ENCODE measurements at regions not wholly inside any gene's neighbourhood (a gene's known extent, or its start where the extent isn't known, plus 50 kb on each side); places are given as distances from the start of the nearest gene placed in this dataset.

DNA sequence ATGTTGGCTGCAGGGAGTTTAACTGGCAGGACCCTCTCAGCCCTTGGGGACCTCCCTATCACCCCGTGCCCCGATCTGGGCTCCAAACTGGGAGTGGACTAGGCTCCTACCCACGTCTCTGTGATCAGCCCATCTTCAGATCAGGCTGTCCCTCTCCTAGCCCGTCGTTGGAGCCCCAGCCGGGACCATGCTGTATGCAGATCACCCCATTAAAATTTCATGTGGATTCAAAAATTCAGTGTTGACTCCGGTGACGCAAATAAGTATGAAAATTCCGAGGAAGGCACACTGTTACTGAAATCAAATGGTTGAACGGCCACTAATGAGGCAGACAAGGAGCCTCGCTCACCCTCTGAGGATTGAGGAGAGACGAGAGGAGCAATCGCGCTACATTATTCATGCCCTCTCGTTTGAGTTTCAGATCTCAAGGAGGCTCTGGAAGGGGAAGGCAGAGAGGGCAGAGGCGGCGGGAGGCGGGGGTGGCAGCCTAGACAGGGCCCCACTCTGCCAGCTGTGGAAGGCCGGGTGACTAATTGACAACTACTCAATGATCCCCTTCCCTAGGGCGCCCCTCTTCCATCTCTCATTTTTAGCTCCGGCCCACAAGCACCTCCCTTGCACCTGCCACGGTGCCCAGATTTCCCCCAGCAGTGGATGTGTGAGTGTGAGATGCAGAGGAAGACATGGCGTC is 255.4 kb downstream of the MIAT start:
- H3K4me3 ChIP-seq (ENCODE audit: low read depth, low read length) = no peak overlapping the region
- no peak for DNase-seq (ENCODE audit: low read depth)
- TF ChIP-seq, protein P1, sequence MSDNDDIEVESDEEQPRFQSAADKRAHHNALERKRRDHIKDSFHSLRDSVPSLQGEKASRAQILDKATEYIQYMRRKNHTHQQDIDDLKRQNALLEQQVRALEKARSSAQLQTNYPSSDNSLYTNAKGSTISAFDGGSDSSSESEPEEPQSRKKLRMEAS (IDR thresholded peaks at IDR 0.05; ENCODE audit: low read depth, low read length) = no peak
- TF ChIP-seq, protein P2, sequence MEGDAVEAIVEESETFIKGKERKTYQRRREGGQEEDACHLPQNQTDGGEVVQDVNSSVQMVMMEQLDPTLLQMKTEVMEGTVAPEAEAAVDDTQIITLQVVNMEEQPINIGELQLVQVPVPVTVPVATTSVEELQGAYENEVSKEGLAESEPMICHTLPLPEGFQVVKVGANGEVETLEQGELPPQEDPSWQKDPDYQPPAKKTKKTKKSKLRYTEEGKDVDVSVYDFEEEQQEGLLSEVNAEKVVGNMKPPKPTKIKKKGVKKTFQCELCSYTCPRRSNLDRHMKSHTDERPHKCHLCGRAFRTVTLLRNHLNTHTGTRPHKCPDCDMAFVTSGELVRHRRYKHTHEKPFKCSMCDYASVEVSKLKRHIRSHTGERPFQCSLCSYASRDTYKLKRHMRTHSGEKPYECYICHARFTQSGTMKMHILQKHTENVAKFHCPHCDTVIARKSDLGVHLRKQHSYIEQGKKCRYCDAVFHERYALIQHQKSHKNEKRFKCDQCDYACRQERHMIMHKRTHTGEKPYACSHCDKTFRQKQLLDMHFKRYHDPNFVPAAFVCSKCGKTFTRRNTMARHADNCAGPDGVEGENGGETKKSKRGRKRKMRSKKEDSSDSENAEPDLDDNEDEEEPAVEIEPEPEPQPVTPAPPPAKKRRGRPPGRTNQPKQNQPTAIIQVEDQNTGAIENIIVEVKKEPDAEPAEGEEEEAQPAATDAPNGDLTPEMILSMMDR (IDR thresholded peaks at IDR 0.05; ENCODE audit: low read depth, low read length) = no peak
- TF ChIP-seq POLR2A (IDR thresholded peaks at IDR 0.05; ENCODE audit: extremely low read depth, insufficient read length) = no peak
- no peak for TF ChIP-seq MYC (IDR thresholded peaks at IDR 0.05; ENCODE audit: low read depth, low read length)

DNA sequence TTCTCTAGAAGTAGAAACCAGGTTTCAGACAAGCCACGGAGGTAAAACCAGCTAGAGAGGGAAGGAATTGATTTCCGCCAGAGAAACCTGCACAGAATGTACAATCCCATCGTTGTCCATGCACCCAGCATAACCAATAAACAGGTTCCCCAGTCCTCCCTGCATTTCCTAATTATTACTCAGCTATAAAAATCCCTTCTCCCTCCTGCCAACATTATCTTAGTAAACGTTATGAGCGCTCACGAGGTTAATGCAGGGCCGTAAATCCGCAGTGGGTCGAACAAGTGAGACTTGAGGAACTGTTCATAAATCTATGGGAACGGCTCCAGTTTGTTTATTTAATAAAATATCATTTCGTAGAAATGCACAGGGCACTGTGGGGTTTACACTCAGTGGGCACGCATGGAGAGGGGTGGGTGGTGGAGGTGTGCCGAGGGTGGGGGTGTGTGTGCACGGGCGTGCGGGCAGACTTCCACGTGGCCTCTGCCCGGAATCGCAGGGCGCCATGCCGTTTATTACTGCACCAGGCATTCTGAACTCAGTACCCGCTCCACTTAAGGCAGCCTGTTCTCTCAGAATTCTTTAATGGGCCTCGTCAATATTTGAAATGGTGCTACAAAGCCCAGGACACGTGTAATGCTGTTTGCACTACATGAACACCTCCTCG is 257.3 kb downstream of the MIAT start:
- TF ChIP-seq, protein P2 (IDR thresholded peaks at IDR 0.05; ENCODE audit: low read depth, low read length) = no peak
- TF ChIP-seq POLR2A (IDR thresholded peaks at IDR 0.05; ENCODE audit: extremely low read depth, insufficient read length) (no peak), MYC (IDR thresholded peaks at IDR 0.05; ENCODE audit: low read depth, low read length) (no peak)
- TF ChIP-seq, protein P1 (IDR thresholded peaks at IDR 0.05; ENCODE audit: low read depth, low read length) = no peak
- H3K4me3 ChIP-seq (ENCODE audit: low read depth, low read length) = no peak overlapping the region
- no peak for DNase-seq (ENCODE audit: low read depth)

DNA sequence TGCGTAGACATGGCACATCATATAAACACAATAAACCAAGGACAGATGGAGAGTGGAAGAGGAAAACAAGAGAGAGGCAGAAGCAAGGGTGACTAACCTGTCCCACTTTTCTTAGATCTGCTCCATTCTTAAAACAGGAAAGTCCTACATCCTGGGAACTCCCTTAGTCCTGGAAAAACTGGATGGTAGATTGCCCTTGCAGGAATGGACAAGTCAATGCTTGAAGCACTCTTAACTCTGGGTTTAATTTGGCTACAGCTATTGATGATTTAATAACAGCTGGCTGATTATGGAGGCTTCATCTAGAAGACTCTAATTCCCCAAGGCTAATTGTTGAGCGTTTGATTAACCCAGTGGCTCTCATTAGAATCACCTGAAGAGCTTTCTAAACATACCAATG is 258.8 kb downstream of the MIAT start:
- DNase-seq (ENCODE audit: low read depth) = no peak

DNA sequence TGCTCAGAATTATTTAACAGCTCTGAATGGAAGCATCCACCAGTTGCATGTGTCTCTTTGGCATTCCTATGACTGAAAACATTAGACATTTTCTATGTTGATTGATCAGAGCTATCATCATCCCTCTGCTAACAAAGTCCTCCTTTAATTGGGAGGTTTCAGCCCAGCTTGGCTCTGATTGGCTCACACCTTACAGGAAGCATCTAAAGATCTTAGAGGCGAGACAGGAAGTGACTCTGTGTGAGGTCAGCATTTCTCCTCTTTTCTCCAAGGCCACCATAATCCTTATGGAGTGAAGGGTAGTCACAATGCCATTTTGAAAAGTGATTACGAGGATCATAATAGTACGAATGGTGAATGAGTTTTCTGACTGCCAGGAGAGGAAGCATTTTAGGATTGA is 260.8 kb downstream of the MIAT start:
- no peak for DNase-seq (ENCODE audit: low read depth)
- TF ChIP-seq, protein P1 (IDR thresholded peaks at IDR 0.05; ENCODE audit: low read depth, low read length) = no peak
- TF ChIP-seq MYC (IDR thresholded peaks at IDR 0.05; ENCODE audit: low read depth, low read length) = no peak
- TF ChIP-seq, protein P2 (IDR thresholded peaks at IDR 0.05; ENCODE audit: low read depth, low read length) = no peak
- TF ChIP-seq POLR2A (IDR thresholded peaks at IDR 0.05; ENCODE audit: extremely low read depth, insufficient read length) = no peak
- H3K4me3 ChIP-seq (ENCODE audit: low read depth, low read length) = no peak overlapping the region

More for the DNA sequence above, 258.8 kb downstream of the MIAT start:
- TF ChIP-seq, protein P2 (IDR thresholded peaks at IDR 0.05; ENCODE audit: low read depth, low read length) = no peak
- no peak overlapping the region for H3K4me3 ChIP-seq (ENCODE audit: low read depth, low read length)

DNA sequence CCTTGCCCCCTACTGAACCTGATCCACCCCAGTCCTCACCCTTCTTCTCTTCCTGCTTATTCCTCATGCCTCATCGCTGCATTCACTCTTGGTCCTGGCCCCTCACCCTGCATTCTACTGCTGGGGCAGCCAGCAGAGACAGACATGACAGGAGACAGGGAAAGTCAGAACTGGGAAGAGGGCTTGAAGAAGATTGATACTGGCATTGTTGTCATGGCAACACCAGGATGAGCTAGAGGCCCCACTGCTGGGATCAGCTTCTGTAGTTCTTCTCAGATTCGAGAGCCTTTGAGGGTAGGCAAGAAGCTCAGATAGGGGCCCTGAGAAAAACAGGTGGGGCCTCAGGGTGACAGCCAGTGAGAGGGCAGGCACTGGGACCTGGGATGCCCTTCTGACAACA is 264.3 kb downstream of the MIAT start:
- TF ChIP-seq MYC (IDR thresholded peaks at IDR 0.05; ENCODE audit: low read depth, low read length) (no peak), POLR2A (IDR thresholded peaks at IDR 0.05; ENCODE audit: extremely low read depth, insufficient read length) (no peak)
- TF ChIP-seq, protein P1 (IDR thresholded peaks at IDR 0.05; ENCODE audit: low read depth, low read length) = no peak
- TF ChIP-seq, protein P2 (IDR thresholded peaks at IDR 0.05; ENCODE audit: low read depth, low read length) = no peak
- no peak overlapping the region for H3K4me3 ChIP-seq (ENCODE audit: low read depth, low read length)
- DNase-seq (ENCODE audit: low read depth) = no peak

All from NB4 (cell line).